GM21737 (cell line): ENCODE measurements at regions not wholly inside any gene's neighbourhood (a gene's known extent, or its start where the extent isn't known, plus 50 kb on each side); places are given as distances from the start of the nearest gene placed in this dataset.
"Not testable (repeated sequence)": the region's sequence is repeated elsewhere in the genome, so short reads cannot be mapped to it uniquely, and the experiment has no call there.

ENCODE experiments used
- ATAC-seq: cut with Tn5 transposase; IDR thresholded peaks from one replicate; pipeline ENCODE4 v1.9.1; 2021; ENCODE audit warnings: mild to moderate bottlenecking, moderate library complexity; ENCODE audit not compliant: unreplicated experiment

DNA sequence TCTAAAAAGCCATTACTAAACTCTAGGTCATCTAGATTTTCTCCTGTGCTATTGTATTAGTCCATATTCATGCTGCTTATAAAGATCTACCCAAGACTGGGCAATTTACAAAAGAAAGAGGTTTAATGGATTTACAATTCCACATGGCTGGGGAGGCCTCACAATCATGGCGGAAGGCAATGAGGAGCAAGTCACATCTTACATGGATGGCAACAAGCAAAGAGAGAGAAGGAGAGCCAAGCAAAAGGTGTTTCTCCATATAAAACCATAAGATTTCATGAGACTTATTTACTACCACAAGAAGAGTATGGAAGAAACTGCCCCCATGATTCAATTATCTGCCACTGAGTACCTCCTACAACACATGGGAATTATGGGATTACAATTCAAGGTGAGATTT is 69.6 kb upstream of the CCDC6 start:
- ATAC-seq = not testable (repeated sequence)

DNA sequence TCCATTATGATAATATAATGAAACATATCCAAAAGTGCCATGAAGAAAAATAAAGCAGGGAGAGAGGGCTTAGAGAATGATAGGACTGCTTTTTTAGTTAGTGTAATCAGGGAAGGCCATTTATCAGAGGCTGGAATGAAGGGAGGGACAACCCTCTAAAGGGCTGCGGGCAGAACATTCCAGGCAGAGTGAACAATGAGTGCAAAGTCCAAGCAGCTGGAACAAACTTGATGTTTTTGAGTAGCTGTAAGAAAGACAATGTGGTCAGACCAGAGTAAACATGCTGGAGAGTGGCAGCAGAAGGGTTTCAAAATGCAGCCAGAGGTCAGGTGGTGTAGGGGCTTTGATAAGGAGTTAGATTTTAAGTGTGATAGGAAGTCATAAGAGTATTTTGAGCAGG is 65.6 kb upstream of the CCDC6 start:
- ATAC-seq = no peak

DNA sequence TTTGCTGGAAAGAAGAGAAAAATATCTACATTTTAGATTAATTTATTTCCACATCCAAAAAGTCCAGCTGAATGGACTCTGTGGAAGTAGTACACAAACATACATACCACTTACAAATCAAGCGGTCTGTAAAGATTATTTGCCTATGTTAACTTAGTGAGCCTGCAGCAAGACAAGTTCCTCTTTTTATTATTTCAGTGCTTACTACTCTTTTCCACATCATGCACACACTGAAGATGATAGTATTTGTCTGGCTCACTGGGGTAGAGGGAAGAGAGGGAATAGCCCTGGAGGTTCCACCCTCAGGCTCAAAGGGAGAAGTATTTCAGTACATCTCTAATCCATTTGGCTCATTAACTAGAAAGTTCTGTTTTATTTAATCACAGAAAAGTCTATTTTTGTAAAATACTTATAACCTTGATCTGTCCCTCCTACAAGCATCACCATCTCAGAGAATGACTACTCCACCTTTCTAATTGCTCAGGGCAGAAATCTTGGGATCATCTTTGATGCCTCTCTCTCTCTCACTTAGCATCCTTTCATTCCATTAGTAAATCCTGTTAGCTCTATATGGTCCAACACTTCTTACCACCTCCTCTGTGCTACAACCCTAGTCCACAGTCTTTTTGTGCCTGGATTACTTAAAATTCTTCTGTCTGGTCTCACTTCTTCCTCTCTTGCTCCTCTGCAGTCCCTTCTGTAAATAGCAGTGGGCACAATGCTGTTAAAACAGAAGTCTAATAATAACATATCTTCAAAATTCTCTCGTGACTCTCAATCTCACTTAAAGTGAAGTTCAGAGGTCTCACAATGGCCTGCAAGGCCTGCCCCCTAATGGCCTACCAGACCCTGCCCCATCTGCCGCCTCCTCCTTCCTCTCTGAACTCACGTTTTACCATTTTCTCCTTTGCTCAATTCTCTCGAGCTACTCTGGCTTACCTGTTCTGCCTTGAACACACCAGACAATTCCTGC is 64.3 kb upstream of the CCDC6 start:
- peak; percentile 67 for ATAC-seq

DNA sequence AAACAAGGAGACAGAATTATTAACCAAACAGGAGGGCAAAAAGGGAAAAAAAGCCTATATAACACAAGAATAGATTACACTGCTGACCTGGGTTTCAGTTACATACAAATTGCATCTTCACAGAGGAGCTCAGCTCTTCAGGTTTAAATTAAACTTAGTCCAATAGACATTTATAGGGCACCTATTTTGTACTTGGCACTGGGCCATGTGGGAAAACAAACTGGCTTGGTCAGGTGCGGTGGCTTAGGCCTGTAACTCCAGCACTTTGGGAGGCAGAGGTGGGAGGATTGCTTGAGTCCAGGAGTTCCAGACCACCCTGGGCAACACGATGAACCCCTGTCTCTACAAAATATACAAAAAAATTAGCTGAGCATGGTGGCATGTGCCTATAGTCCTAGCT is 62.3 kb upstream of the CCDC6 start:
- ATAC-seq = no peak

DNA sequence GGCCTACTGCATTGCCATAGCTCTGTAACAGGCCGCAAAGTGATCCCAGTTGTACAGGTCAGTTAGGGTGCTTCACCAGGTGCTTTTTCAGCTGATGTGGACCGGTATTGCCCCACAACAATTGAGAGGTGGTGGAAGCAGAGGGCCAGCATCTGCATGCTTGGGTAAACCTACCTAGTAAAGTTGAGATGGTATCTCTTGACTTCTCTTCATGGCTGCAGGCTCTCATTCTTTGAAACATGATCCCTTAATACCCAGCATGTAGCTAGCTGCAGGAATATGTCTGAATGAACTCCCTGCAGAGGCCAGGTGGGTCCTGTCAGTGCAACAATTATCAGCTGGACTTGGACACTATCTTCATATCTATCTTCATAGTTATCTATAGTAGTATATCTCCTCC is 60.7 kb upstream of the CCDC6 start:
- ATAC-seq = no peak

DNA sequence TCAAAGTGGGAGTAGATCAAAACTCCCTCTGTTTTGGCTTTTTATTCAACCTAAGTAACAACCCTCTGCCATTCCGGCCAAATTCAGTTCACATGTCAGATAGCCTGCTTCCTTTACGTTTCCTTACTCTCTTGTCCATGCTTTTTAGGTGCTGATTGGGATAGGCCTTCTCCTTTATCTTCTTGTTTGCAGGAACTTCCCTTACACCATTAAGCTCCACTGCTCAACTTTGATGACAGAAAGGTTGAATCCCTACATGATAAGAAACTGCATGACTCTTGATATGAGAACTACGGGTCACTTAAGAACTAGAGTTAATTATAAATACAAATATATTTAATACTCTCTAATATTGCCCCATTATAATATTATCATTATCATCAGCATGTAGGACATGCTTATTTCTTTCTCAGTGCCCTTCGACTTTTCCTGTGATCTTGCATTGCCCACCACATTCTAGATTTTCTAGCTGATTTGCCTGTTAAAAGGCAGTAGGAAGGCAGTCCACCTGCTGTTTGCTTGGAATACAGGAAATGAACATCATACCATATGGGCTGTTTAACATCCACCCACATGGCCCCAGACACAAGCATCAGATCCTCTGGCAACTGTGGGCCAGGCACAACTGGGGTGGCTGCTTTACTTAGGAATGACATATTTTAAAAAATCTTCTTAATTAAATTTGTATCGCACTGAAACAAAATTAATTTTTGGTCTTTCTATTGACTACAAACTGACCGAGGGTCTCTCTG is 59.7 kb upstream of the CCDC6 start:
- ATAC-seq = no peak

DNA sequence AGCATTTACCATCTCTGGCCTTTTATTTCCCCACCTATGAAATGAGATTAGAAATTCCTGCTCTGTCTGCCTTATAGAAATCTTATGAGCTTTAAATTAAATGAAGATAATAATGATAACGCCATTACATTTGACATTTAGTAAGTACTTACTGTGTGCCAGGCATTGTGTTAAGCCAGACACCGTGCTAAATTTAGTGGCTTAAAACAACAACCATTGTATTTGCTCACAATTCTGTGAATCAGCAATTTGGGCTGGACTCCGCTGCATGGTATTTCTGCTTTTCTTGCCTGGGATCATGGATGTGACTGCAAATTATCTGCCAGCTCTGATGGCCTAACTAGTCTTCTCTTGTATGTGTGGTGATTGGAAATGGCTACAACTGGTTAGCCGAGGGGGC is 56.4 kb upstream of the CCDC6 start:
- ATAC-seq = no peak

- no peak for ATAC-seq
These were observed 54.4 kb upstream of the CCDC6 start for GRCh38 chr10:59960751-59961150.

DNA sequence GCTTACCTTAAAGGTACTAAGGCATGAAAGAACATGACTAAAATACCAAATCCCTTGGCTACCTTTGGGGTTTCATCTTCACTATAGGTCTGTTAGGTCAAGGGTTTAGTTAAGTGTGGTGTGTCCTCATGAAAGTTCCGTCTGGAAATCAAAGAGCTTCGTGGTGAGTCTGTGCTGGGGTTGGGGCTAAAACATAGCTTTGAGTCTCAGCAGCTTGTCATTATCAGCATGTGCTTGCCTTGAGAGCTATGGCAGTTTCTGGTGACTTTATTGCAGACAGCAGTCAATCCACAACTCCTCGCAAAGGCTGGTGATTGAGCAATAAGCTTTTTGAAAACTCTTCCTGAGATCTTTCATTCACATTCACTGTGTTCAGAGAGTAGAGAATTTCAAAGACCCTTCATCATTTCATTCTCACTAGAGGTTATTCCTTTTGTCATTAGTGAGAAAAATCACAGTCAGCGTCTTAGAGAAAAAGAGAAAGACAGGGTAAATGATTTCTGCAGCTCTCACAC is 53.2 kb upstream of the CCDC6 start:
- ATAC-seq = no peak

- ATAC-seq = no peak
These were observed 52.5 kb upstream of the CCDC6 start for GRCh38 chr10:59958882-59959281.

DNA sequence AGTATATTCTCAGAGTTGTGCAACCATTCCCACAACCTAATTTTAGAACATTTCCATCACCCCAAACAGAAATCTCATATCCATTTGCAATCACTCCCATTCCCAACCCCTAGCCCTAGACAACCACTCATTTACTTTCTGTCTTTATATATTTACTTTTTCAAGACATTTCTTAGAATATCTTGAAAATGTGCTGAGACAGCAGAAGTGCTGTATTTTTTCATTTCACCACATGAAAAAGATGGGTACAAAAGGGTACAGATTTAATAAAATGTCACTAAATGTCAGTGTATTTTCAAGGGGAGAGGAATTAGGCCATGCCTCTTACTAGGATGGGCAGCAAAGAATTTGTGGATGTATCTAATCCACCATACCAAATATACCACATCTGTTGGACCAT is 51.6 kb upstream of the CCDC6 start:
- ATAC-seq = no peak
